ENCODE measurements at regions not wholly inside any gene's neighbourhood (a gene's known extent, or its start where the extent isn't known, plus 50 kb on each side); places are given as distances from the start of the nearest gene placed in this dataset.

DNA sequence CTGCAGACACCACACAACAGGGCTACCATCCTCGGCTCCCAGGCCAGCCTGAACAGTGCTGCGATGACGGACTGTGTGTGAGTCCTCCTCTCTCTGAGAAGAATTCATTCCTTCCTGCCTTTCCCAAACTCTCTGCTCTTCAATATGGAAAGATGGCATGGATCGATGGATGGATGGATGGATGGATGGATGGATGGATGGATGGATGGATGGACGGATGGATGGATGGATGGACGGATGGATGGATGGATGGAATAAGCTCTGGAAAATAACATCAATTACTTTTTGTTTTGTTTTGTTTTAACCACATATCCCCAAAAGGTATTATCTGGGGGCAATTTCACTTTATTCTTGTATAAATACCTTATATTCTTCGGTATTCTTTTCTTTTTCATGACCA lies 151.9 kb downstream of the AKR1D1 start:
- Histone ChIP-seq H3K9me3 (ENCODE audit: control insufficient read depth, low read length) (peaks cover 33% of the 10 kb centered on the region), H3K36me3 (ENCODE audit: control insufficient read depth, insufficient read depth, low read length) (no peaks in the 10 kb centered on the region), H3K9ac (ENCODE audit: extremely low read depth, low read length, poor library complexity, severe bottlenecking) (no peak overlapping the region), H3K27ac (ENCODE audit: low read depth, low read length) (no peak overlapping the region), H3K4me3 (ENCODE audit: low read length) (no peak overlapping the region), H3K27me3 (ENCODE audit: control insufficient read depth, insufficient read depth, low read length, poor library complexity, severe bottlenecking) (no peaks in the 10 kb centered on the region), H3K4me1 (ENCODE audit: control insufficient read depth, insufficient read depth, low read length) (no peaks in the 10 kb centered on the region)
- DNase-seq, result no peak
- Mint-ChIP-seq H3K36me3 (ENCODE audit: low read depth) (peaks cover 9% of the 10 kb centered on the region), H3K27ac (no peak overlapping the region), H3K4me1 (no peaks in the 10 kb centered on the region), H3K27me3 (ENCODE audit: insufficient read depth) (no peaks in the 10 kb centered on the region), H3K9me3 (peaks cover 32% of the 10 kb centered on the region), H3K4me3 (no peak overlapping the region)
- 80 to 89% methylated on average over 1 to 5 of the region's 7 CpGs for WGBS, 2 experiments (ENCODE audit: insufficient coverage in 1 of 2, insufficient read length in 1 of 2)
- TF ChIP-seq, protein P1, sequence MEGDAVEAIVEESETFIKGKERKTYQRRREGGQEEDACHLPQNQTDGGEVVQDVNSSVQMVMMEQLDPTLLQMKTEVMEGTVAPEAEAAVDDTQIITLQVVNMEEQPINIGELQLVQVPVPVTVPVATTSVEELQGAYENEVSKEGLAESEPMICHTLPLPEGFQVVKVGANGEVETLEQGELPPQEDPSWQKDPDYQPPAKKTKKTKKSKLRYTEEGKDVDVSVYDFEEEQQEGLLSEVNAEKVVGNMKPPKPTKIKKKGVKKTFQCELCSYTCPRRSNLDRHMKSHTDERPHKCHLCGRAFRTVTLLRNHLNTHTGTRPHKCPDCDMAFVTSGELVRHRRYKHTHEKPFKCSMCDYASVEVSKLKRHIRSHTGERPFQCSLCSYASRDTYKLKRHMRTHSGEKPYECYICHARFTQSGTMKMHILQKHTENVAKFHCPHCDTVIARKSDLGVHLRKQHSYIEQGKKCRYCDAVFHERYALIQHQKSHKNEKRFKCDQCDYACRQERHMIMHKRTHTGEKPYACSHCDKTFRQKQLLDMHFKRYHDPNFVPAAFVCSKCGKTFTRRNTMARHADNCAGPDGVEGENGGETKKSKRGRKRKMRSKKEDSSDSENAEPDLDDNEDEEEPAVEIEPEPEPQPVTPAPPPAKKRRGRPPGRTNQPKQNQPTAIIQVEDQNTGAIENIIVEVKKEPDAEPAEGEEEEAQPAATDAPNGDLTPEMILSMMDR (conservative IDR thresholded peaks at IDR 0.05), result no peak

DNA sequence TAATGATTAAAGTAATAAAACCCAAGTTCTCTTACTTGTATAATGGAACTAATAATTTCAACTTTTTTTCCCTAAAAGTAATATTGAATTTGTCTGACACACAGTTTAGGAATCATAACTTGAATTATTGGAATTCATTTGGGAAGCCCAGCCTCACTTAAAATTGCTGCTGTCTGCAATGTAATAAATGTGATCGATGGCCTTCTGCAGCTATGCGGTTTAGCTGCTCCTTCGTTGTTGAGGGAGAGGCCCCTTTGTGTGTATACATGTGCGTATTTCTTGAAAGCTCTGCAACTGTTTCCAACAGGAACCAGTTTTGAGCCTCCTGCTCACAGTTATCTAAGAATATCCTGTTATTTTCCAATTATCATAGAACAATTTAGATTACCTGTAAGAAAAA lies 152.5 kb downstream of the AKR1D1 start:
- Mint-ChIP-seq H3K27me3 (ENCODE audit: insufficient read depth) (no peaks in the 10 kb centered on the region), H3K36me3 (ENCODE audit: low read depth) (peaks cover 11% of the 10 kb centered on the region), H3K4me3 (no peak overlapping the region), H3K27ac (no peak overlapping the region), H3K4me1 (no peaks in the 10 kb centered on the region), H3K9me3 (peaks cover 32% of the 10 kb centered on the region)
- Histone ChIP-seq H3K4me3 (ENCODE audit: low read length) (no peak overlapping the region), H3K9ac (ENCODE audit: extremely low read depth, low read length, poor library complexity, severe bottlenecking) (no peak overlapping the region), H3K9me3 (ENCODE audit: control insufficient read depth, low read length) (peaks cover 33% of the 10 kb centered on the region), H3K27me3 (ENCODE audit: control insufficient read depth, insufficient read depth, low read length, poor library complexity, severe bottlenecking) (no peaks in the 10 kb centered on the region), H3K36me3 (ENCODE audit: control insufficient read depth, insufficient read depth, low read length) (no peaks in the 10 kb centered on the region), H3K4me1 (ENCODE audit: control insufficient read depth, insufficient read depth, low read length) (no peaks in the 10 kb centered on the region), H3K27ac (ENCODE audit: low read depth, low read length) (peak overlapping the region; percentile 19)
- DNase-seq, result no peak
- 90 to 94% methylated on average over 3 to 4 of the region's 4 CpGs for WGBS, 2 experiments (ENCODE audit: insufficient coverage in 1 of 2, insufficient read length in 1 of 2)
- TF ChIP-seq, protein P1 (conservative IDR thresholded peaks at IDR 0.05), result no peak

DNA sequence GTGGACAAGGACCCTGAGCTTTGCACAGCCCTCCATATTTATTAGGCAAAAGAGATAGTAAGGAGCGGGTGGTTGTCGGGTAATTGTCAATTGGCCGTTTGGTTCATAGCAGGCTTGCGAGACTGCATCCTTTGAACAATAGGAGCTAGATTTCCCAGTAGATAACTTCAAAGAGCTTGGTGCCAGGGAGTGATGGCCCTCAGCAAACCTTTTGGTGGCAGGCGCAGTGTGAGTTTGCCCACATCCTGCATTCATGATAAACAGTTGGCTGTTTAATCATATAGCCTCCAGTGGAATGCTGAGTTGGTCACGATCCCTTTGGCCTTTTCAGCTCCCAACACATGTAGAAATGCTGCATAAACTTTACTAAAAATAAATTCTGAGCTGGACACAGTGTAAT lies 156.9 kb downstream of the AKR1D1 start:
- no peak for DNase-seq
- peaks cover 47% of the 10 kb centered on the region for H3K9me3 Mint-ChIP-seq
- Histone ChIP-seq H3K27me3 (ENCODE audit: control insufficient read depth, insufficient read depth, low read length, poor library complexity, severe bottlenecking) (no peaks in the 10 kb centered on the region), H3K4me1 (ENCODE audit: control insufficient read depth, insufficient read depth, low read length) (no peaks in the 10 kb centered on the region), H3K4me3 (ENCODE audit: low read length) (peak overlapping the region; percentile 23), H3K9me3 (ENCODE audit: control insufficient read depth, low read length) (peaks cover 31% of the 10 kb centered on the region), H3K27ac (ENCODE audit: low read depth, low read length) (no peak overlapping the region), H3K36me3 (ENCODE audit: control insufficient read depth, insufficient read depth, low read length) (no peaks in the 10 kb centered on the region), H3K9ac (ENCODE audit: extremely low read depth, low read length, poor library complexity, severe bottlenecking) (no peak overlapping the region)
- H3K4me1 Mint-ChIP-seq, result no peaks in the 10 kb centered on the region
- H3K27me3 Mint-ChIP-seq (ENCODE audit: insufficient read depth), result no peaks in the 10 kb centered on the region
- 92 to 95% methylated on average over 6 of the region's 6 CpGs for WGBS, 2 experiments (ENCODE audit: insufficient coverage in 1 of 2, insufficient read length in 1 of 2)
- TF ChIP-seq, protein P1 (conservative IDR thresholded peaks at IDR 0.05), result no peak
- no peak overlapping the region for H3K27ac Mint-ChIP-seq
- peaks cover 15% of the 10 kb centered on the region for H3K36me3 Mint-ChIP-seq (ENCODE audit: low read depth)
- H3K4me3 Mint-ChIP-seq, result no peak overlapping the region

All from endodermal cell (in vitro differentiated cells).